Osteoblast (primary cell): ENCODE measurements at regions not wholly inside any gene's neighbourhood (a gene's known extent, or its start where the extent isn't known, plus 50 kb on each side); places are given as distances from the start of the nearest gene placed in this dataset.

Experiments
- DNase-seq: peaks from one replicate; pipeline ENCODE4 v3.0.0; 2011; ENCODE audit warnings: low spot score, mixed read lengths; ENCODE audit not compliant: insufficient read length; ENCODE audit errors: missing footprints
- H2AFZ ChIP-seq: 2 replicates; pipeline ENCODE4 v1.6.0; 2011; ENCODE audit warnings: mild to moderate bottlenecking, low read length
- H3K27ac ChIP-seq: 2 replicates; pipeline ENCODE4 v1.5.1; 2011; ENCODE audit warnings: mild to moderate bottlenecking, low read depth, low read length, moderate library complexity
- H3K27me3 ChIP-seq: 2 replicates; pipeline ENCODE4 v1.6.0; 2012; ENCODE audit warnings: mild to moderate bottlenecking, control low read depth, inconsistent platforms, low read length, moderate library complexity; ENCODE audit not compliant: insufficient read depth
- H3K36me3 ChIP-seq: 2 replicates; pipeline ENCODE4 v1.5.1; 2011; ENCODE audit warnings: mild to moderate bottlenecking, low read length, control low read depth, moderate library complexity; ENCODE audit not compliant: insufficient read depth
- H3K4me1 ChIP-seq: 2 replicates; pipeline ENCODE4 v1.5.1; 2011; ENCODE audit warnings: mild to moderate bottlenecking, low read length, control low read depth, moderate library complexity; ENCODE audit not compliant: insufficient read depth
- H3K4me2 ChIP-seq: 2 replicates; pipeline ENCODE4 v1.6.0; 2011; ENCODE audit warnings: mild to moderate bottlenecking, low read length; ENCODE audit not compliant: insufficient read depth
- H3K4me3 ChIP-seq: fragments of 200-600 bp; sonication (generic); 3 replicates; pipeline ENCODE4 v1.5.1; 2012; ENCODE audit warnings: mild to moderate bottlenecking, low read length, inconsistent platforms; ENCODE audit not compliant: insufficient read depth
- H3K79me2 ChIP-seq: 2 replicates; pipeline ENCODE4 v1.6.0; 2012; ENCODE audit warnings: mild to moderate bottlenecking, low read length, control low read depth, inconsistent platforms; ENCODE audit not compliant: insufficient read depth
- H3K9me3 ChIP-seq: 2 replicates; pipeline ENCODE4 v1.5.1; 2011; ENCODE audit warnings: low read depth, low read length, control low read depth
- H4K20me1 ChIP-seq: 2 replicates; pipeline ENCODE4 v1.6.0; 2012; ENCODE audit warnings: mild to moderate bottlenecking, low read length, control low read depth; ENCODE audit not compliant: insufficient read depth
- TF ChIP-seq, protein P1 (sequence below): IDR thresholded peaks from 2 replicates; pipeline ENCODE4 v1.5.1; 2011; ENCODE audit warnings: mild to moderate bottlenecking, low read depth, low read length, moderate library complexity; ENCODE audit errors: extremely low read depth

DNA sequence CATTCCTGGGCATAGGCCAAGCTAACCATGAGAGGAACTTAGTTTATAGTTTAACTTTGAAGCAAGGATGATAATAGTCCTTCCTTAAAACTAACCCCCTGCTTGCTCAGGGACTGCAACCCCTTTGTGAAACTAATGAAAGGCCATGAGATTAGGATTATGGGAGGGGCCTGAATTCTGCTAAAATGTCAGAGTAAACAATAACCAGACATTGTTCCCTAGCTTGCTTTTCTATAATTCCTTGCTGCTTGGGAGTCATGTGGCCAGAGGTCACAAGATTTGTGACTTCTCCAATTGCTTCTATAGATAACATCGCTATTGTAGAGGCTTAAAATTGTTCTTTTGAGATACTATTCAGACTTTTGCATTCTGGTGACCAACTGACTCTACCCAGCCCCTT is 634.0 kb downstream of the TBC1D4 start:
- Histone ChIP-seq H3K4me3 (no peak overlapping the region), H3K27ac (no peak overlapping the region), H3K79me2 (no peaks in the 10 kb centered on the region), H3K4me2 (no peak overlapping the region), H4K20me1 (no peaks in the 10 kb centered on the region), H3K36me3 (no peaks in the 10 kb centered on the region), H3K4me1 (no peaks in the 10 kb centered on the region), H3K9me3 (no peaks in the 10 kb centered on the region), H3K27me3 (no peaks in the 10 kb centered on the region), H2AFZ (no peak overlapping the region)
- TF ChIP-seq, protein P1, sequence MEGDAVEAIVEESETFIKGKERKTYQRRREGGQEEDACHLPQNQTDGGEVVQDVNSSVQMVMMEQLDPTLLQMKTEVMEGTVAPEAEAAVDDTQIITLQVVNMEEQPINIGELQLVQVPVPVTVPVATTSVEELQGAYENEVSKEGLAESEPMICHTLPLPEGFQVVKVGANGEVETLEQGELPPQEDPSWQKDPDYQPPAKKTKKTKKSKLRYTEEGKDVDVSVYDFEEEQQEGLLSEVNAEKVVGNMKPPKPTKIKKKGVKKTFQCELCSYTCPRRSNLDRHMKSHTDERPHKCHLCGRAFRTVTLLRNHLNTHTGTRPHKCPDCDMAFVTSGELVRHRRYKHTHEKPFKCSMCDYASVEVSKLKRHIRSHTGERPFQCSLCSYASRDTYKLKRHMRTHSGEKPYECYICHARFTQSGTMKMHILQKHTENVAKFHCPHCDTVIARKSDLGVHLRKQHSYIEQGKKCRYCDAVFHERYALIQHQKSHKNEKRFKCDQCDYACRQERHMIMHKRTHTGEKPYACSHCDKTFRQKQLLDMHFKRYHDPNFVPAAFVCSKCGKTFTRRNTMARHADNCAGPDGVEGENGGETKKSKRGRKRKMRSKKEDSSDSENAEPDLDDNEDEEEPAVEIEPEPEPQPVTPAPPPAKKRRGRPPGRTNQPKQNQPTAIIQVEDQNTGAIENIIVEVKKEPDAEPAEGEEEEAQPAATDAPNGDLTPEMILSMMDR, result no peak
- DNase-seq, result no peak

DNA sequence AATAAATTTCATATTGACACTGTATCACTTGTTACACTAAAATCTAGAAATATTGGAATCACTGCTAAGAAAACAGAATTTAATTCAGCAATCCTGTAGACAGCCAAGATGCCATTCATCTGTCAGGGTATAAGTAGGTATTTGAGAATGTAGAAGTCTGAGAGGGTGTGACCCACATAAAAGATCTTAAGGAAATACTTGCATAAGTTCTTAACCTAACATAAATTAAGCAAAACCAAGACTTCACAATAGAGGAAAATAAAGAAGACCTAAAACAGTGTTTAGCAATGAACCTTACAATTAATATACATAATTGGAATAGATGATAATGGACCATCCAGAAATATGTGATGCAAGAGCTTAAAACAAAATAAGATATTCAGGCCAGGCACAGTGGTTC is 636.2 kb downstream of the TBC1D4 start:
- H2AFZ ChIP-seq, result no peak overlapping the region
- TF ChIP-seq, protein P1, result no peak
- H4K20me1 ChIP-seq, result no peaks in the 10 kb centered on the region
- H3K27me3 ChIP-seq, result no peaks in the 10 kb centered on the region
- H3K79me2 ChIP-seq, result no peaks in the 10 kb centered on the region
- no peak overlapping the region for H3K4me2 ChIP-seq
- no peaks in the 10 kb centered on the region for H3K9me3 ChIP-seq
- no peaks in the 10 kb centered on the region for H3K4me1 ChIP-seq
- H3K27ac ChIP-seq, result no peak overlapping the region
- DNase-seq, result no peak
- H3K4me3 ChIP-seq, result no peak overlapping the region
- no peaks in the 10 kb centered on the region for H3K36me3 ChIP-seq

DNA sequence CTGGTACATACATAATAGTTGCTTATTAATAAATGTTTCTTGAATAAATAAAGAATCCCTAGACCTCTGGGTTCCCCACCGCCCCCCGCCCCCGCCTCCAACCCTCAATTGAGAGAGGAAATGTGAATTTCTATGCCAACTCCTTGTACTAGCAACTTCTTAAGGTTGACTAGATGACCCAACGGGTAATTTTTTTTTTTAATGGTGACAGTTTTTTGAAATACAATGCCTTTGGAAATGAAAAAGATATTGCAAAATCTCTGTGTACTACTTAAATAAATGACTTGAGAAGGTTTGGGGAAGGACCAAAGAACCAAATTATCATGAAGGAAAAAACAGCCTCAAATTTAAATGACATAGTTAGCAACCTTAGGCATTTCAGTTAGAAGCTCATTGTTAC is 640.3 kb downstream of the TBC1D4 start:
- TF ChIP-seq, protein P1, result no peak
- H3K4me2 ChIP-seq, result no peak overlapping the region
- peaks cover 2% of the 10 kb centered on the region for H3K4me1 ChIP-seq
- H3K4me3 ChIP-seq, result no peak overlapping the region
- no peaks in the 10 kb centered on the region for H3K9me3 ChIP-seq
- no peaks in the 10 kb centered on the region for H4K20me1 ChIP-seq
- H3K27me3 ChIP-seq, result no peaks in the 10 kb centered on the region
- H3K79me2 ChIP-seq, result no peaks in the 10 kb centered on the region
- no peak overlapping the region for H3K27ac ChIP-seq
- H2AFZ ChIP-seq, result no peak overlapping the region
- no peaks in the 10 kb centered on the region for H3K36me3 ChIP-seq
- no peak for DNase-seq

DNA sequence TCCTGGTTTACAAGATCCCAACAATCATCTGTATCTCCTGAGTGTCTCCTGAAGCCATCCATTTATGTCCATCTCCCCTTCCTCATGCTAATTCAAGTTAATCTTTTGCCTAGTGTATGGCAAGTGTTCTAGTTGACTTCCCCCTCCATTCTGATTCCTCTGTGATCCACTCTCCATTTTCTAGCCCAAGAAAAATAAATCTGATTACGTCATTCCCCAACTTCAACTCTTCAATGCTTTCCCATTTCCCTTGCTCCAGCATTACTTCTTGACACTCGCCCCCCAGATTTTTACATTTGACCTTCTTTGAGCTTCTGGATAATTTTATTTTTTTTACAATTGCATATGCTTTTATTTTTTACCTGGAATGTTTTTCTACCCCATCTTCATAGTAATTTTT is 640.8 kb downstream of the TBC1D4 start:
- H3K79me2 ChIP-seq, result no peaks in the 10 kb centered on the region
- H3K27ac ChIP-seq, result no peak overlapping the region
- TF ChIP-seq, protein P1, result no peak
- H3K4me3 ChIP-seq, result no peak overlapping the region
- H3K27me3 ChIP-seq, result no peaks in the 10 kb centered on the region
- peaks cover 2% of the 10 kb centered on the region for H3K4me1 ChIP-seq
- no peak overlapping the region for H3K4me2 ChIP-seq
- DNase-seq, result no peak
- no peak overlapping the region for H2AFZ ChIP-seq
- H3K9me3 ChIP-seq, result no peaks in the 10 kb centered on the region
- no peaks in the 10 kb centered on the region for H4K20me1 ChIP-seq
- H3K36me3 ChIP-seq, result no peaks in the 10 kb centered on the region
